ENCODE measurements at regions not wholly inside any gene's neighbourhood (a gene's known extent, or its start where the extent isn't known, plus 50 kb on each side); places are given as distances from the start of the nearest gene placed in this dataset.

GRCh38 chr4:115670930-115671329 lies 557.5 kb upstream of the NDST4 start:
- TF ChIP-seq, protein P1, sequence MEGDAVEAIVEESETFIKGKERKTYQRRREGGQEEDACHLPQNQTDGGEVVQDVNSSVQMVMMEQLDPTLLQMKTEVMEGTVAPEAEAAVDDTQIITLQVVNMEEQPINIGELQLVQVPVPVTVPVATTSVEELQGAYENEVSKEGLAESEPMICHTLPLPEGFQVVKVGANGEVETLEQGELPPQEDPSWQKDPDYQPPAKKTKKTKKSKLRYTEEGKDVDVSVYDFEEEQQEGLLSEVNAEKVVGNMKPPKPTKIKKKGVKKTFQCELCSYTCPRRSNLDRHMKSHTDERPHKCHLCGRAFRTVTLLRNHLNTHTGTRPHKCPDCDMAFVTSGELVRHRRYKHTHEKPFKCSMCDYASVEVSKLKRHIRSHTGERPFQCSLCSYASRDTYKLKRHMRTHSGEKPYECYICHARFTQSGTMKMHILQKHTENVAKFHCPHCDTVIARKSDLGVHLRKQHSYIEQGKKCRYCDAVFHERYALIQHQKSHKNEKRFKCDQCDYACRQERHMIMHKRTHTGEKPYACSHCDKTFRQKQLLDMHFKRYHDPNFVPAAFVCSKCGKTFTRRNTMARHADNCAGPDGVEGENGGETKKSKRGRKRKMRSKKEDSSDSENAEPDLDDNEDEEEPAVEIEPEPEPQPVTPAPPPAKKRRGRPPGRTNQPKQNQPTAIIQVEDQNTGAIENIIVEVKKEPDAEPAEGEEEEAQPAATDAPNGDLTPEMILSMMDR (IDR thresholded peaks at IDR 0.05): no peak
- no peak for TF ChIP-seq EP300 (IDR thresholded peaks at IDR 0.05)

Data from tibial nerve (tissue), 4 donors.